ENCODE measurements at regions not wholly inside any gene's neighbourhood (a gene's known extent, or its start where the extent isn't known, plus 50 kb on each side); places are given as distances from the start of the nearest gene placed in this dataset.
A peak's percentile ranks its signal among the peaks of the same experiment; 100 is the strongest.

DNA sequence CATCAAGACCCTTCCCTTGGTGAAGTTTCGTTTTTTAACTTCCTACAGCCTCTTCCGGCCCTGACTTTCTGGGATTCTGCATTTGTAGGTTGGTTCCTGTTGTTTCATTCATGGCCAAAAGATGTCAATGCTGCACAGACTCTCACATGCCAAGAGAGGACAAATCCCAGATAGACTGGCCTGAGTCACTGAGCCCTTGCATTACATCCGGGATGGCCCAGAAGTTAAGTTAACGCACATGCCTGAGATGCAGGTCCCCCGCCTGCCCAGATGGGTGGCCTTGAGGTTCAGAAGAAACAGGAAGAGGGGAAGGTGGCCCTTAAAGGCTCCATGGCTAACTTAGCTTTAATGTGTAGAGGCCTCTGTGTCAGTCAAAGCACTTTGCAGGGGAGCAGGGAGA lies 51.6 kb upstream of the SRGAP3 start:
- intact Hi-C loops (cut with DNase I; ENCODE audit: low total_unique reads), result loop anchor here (5.0 kb wide), 1 partner anchor 329 kb away; no protein-coding TSS in a partner anchor
- TF ChIP-seq POLR2AphosphoS5 (IDR thresholded peaks at IDR 0.05) (no peak), POLR2A (IDR thresholded peaks at IDR 0.05) (no peak)
- TF ChIP-seq, protein P1, sequence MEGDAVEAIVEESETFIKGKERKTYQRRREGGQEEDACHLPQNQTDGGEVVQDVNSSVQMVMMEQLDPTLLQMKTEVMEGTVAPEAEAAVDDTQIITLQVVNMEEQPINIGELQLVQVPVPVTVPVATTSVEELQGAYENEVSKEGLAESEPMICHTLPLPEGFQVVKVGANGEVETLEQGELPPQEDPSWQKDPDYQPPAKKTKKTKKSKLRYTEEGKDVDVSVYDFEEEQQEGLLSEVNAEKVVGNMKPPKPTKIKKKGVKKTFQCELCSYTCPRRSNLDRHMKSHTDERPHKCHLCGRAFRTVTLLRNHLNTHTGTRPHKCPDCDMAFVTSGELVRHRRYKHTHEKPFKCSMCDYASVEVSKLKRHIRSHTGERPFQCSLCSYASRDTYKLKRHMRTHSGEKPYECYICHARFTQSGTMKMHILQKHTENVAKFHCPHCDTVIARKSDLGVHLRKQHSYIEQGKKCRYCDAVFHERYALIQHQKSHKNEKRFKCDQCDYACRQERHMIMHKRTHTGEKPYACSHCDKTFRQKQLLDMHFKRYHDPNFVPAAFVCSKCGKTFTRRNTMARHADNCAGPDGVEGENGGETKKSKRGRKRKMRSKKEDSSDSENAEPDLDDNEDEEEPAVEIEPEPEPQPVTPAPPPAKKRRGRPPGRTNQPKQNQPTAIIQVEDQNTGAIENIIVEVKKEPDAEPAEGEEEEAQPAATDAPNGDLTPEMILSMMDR (IDR thresholded peaks at IDR 0.05 in 8 of 11, conservative IDR thresholded peaks at IDR 0.05 in 3 of 11), result no peak

DNA sequence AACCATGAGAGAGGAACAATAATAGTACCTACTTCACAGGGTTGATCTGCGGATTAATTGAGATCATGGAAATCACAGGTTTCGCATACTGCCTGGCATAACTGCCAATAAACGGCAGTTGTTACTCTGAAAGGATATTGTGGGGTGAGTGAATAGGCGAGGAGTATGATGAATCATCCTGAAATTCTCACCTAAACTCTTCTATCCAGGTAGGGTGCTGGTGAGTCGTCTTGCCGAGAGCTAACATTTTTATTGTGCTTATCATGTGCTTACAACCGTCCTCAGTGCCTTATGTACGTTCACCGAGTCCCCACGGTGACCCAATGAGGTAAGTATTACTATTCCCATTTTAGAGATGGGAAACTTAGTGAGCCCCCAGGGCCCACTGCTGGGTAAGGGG lies 52.4 kb upstream of the SRGAP3 start:
- H3K9me3 ChIP-seq, result no peaks in the 10 kb centered on the region
- H3K4me3 ChIP-seq, result no peak overlapping the region
- peaks cover 0 to 8% (median 0%) of the 10 kb centered on the region in 7 donors for H3K27me3 ChIP-seq (replicated peaks in 1 of 7)
- no peak for DNase-seq
- TF ChIP-seq POLR2A (IDR thresholded peaks at IDR 0.05), result no peak
- TF ChIP-seq, protein P1 (IDR thresholded peaks at IDR 0.05 in 8 of 11, conservative IDR thresholded peaks at IDR 0.05 in 3 of 11), result no peak
- TF ChIP-seq POLR2AphosphoS5 (IDR thresholded peaks at IDR 0.05), result no peak
- peaks cover 0 to 9% (median 6%) of the 10 kb centered on the region in 6 donors for H3K4me1 ChIP-seq
- H3K36me3 ChIP-seq, result no peaks in the 10 kb centered on the region
- WGBS, 5 donors, result 70 to 86% (median 77%) methylated on average over 10 of the region's 10 CpGs
- intact Hi-C loops (cut with DNase I; ENCODE audit: low total_unique reads), result loop anchor here (5.0 kb wide), 1 partner anchor 329 kb away; no protein-coding TSS in a partner anchor
- no peak overlapping the region for H3K27ac ChIP-seq

More for the DNA sequence above, 51.6 kb upstream of the SRGAP3 start:
- H3K27me3 ChIP-seq (replicated peaks in 1 of 7), result peaks cover 0 to 8% (median 0%) of the 10 kb centered on the region in 7 donors
- H3K4me1 ChIP-seq, result peaks cover 0 to 9% (median 6%) of the 10 kb centered on the region in 6 donors
- no peak overlapping the region for H3K27ac ChIP-seq
- DNase-seq, result no peak
- H3K4me3 ChIP-seq, result no peak overlapping the region
- no peaks in the 10 kb centered on the region for H3K9me3 ChIP-seq
- H3K36me3 ChIP-seq, result no peaks in the 10 kb centered on the region
- 65 to 77% (median 68%) methylated on average over 5 of the region's 5 CpGs for WGBS, 5 donors

- Histone ChIP-seq H3K9me3 (no peaks in the 10 kb centered on the region), H3K27ac (no peak overlapping the region), H3K36me3 (no peaks in the 10 kb centered on the region), H3K4me1 (peaks cover 0 to 9% (median 6%) of the 10 kb centered on the region in 6 donors), H3K27me3 (replicated peaks in 1 of 7) (peaks cover 0 to 8% (median 0%) of the 10 kb centered on the region in 7 donors), H3K4me3 (peak overlapping the region in 1 of 8 donors; percentile 44)
- intact Hi-C loops (cut with DNase I; ENCODE audit: low total_unique reads), result loop anchor here (5.0 kb wide), 1 partner anchor 330 kb away; no protein-coding TSS in a partner anchor
- DNase-seq, result peak; percentile 93
- TF ChIP-seq POLR2A (IDR thresholded peaks at IDR 0.05) (no peak), POLR2AphosphoS5 (IDR thresholded peaks at IDR 0.05) (no peak)
- TF ChIP-seq, protein P1 (IDR thresholded peaks at IDR 0.05 in 8 of 11, conservative IDR thresholded peaks at IDR 0.05 in 3 of 11), result peak; percentile 66 to 90 (median 81)
- 16 to 19% (median 18%) methylated on average over 20 to 24 of the region's 24 CpGs for WGBS, 5 donors
These were observed 53.2 kb upstream of the SRGAP3 start for GRCh38 chr3:9302425-9303181.

DNA sequence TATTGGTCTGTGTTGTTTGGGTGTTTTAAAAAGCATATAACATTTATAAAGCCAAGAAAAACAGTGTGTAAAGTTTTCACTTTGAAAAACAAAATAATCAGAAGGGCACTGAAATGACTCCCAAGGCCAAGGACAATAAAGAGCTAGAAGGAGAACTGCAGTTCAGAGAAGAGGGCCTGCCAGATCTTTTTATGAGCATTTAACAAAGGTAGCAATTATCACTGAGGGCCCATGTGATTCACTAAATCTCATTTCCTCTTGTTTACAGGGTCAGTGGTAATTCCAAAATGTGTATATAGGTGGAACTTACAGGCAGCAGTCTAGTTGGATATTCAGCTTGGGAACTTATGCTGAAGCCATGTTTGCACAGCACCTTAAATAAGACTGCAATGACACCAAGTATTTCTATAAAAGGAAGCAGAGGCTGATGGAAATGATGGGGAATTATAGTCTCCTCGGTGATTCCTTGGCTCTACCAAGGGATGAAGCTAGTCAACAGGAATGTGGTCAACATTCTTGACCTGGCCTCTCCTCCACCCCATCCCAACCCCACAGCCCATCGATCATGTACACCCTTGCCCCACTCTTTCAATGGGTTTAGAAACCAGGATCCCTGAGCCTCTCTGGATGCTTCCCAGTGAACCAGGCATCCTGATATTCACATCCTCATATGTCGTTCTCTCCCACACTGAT lies 54.4 kb upstream of the THUMPD3 start:
- no peaks in the 10 kb centered on the region for H3K36me3 ChIP-seq
- intact Hi-C loops (cut with DNase I; ENCODE audit: low total_unique reads), result no loop called here
- no peaks in the 10 kb centered on the region for H3K4me1 ChIP-seq
- no peak overlapping the region for H3K4me3 ChIP-seq
- TF ChIP-seq, protein P1 (IDR thresholded peaks at IDR 0.05 in 8 of 11, conservative IDR thresholded peaks at IDR 0.05 in 3 of 11), result no peak
- TF ChIP-seq POLR2AphosphoS5 (IDR thresholded peaks at IDR 0.05) (no peak), POLR2A (IDR thresholded peaks at IDR 0.05) (no peak)
- H3K9me3 ChIP-seq, result no peaks in the 10 kb centered on the region
- WGBS, 5 donors, result 67 to 98% (median 87%) methylated on average over 3 of the region's 3 CpGs
- no peak overlapping the region for H3K27ac ChIP-seq
- no peaks in the 10 kb centered on the region for H3K27me3 ChIP-seq (replicated peaks in 1 of 7)
- no peak for DNase-seq

All from spleen (tissue), 11 donors.